ENCODE measurements at regions not wholly inside any gene's neighbourhood (a gene's known extent, or its start where the extent isn't known, plus 50 kb on each side); places are given as distances from the start of the nearest gene placed in this dataset.

DNA sequence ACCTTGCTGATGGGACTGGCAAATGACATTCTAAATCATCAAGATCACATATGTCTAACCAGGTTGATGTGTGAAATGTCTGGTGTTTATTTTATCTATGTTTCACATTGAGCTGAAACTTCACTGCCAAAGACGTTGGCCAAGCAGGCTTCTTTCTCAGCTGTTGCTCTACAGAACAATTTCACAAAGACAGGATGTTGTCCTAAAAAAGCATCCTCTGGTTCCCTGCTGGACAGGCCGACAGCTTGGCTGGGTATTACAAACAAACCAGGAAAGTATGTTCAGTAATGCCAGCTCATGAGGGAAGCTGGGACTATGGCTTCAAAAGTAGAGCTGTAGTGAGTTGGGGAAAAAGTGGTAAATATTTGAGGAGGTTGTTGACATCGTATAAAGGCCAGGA lies 179.4 kb downstream of the FAM43A start:
- TF ChIP-seq POLR2AphosphoS5 (IDR thresholded peaks at IDR 0.05) (no peak), CTCF (IDR thresholded peaks at IDR 0.05) (no peak), POLR2A (IDR thresholded peaks at IDR 0.05) (no peak)

All from transverse colon (tissue), 4 donors.